ENCODE measurements at regions not wholly inside any gene's neighbourhood (a gene's known extent, or its start where the extent isn't known, plus 50 kb on each side); places are given as distances from the start of the nearest gene placed in this dataset.

- DNase-seq (ENCODE audit: low read depth, low spot score), result no peak
Measured at GRCh38 chr1:4518621-4519020, 135.8 kb upstream of the AJAP1 start.

GRCh38 chr1:4519954-4520353 lies 134.5 kb upstream of the AJAP1 start:
- DNase-seq (ENCODE audit: low read depth, low spot score), result no peak

GRCh38 chr1:4523551-4523950 lies 130.9 kb upstream of the AJAP1 start:
- no peak for DNase-seq (ENCODE audit: low read depth, low spot score)

GRCh38 chr1:4526747-4527146 lies 127.7 kb upstream of the AJAP1 start:
- DNase-seq (ENCODE audit: low read depth, low spot score), result no peak

GRCh38 chr1:4527819-4528218 lies 126.6 kb upstream of the AJAP1 start:
- DNase-seq (ENCODE audit: low read depth, low spot score), result no peak

- no peak for DNase-seq (ENCODE audit: low read depth, low spot score)
Measured at GRCh38 chr1:4528590-4528989, 125.8 kb upstream of the AJAP1 start.

GRCh38 chr1:4529446-4530165 lies 124.8 kb upstream of the AJAP1 start:
- no peak for DNase-seq (ENCODE audit: low read depth, low spot score)

GRCh38 chr1:4530166-4530785 lies 124.1 kb upstream of the AJAP1 start:
- DNase-seq (ENCODE audit: low read depth, low spot score), result no peak

GRCh38 chr1:4531842-4532241 lies 122.6 kb upstream of the AJAP1 start:
- no peak for DNase-seq (ENCODE audit: low read depth, low spot score)

- DNase-seq (ENCODE audit: low read depth, low spot score), result no peak
Measured at GRCh38 chr1:4532656-4533055, 121.8 kb upstream of the AJAP1 start.

GRCh38 chr1:4546911-4547310 lies 107.5 kb upstream of the AJAP1 start:
- DNase-seq (ENCODE audit: low read depth, low spot score), result no peak

GRCh38 chr1:4549930-4550329 lies 104.5 kb upstream of the AJAP1 start:
- no peak for DNase-seq (ENCODE audit: low read depth, low spot score)

- no peak for DNase-seq (ENCODE audit: low read depth, low spot score)
Measured at GRCh38 chr1:4550941-4551340, 103.5 kb upstream of the AJAP1 start.

GRCh38 chr1:4551706-4552105 lies 102.7 kb upstream of the AJAP1 start:
- no peak for DNase-seq (ENCODE audit: low read depth, low spot score)

GRCh38 chr1:4553761-4554160 lies 100.6 kb upstream of the AJAP1 start:
- no peak for DNase-seq (ENCODE audit: low read depth, low spot score)

- no peak for DNase-seq (ENCODE audit: low read depth, low spot score)
Measured at GRCh38 chr1:4554271-4554865, 100.0 kb upstream of the AJAP1 start.

- no peak for DNase-seq (ENCODE audit: low read depth, low spot score)
Measured at GRCh38 chr1:4557949-4558348, 96.5 kb upstream of the AJAP1 start.

- no peak for DNase-seq (ENCODE audit: low read depth, low spot score)
Measured at GRCh38 chr1:4561205-4561604, 93.2 kb upstream of the AJAP1 start.

- DNase-seq (ENCODE audit: low read depth, low spot score), result no peak
Measured at GRCh38 chr1:4562321-4562720, 92.1 kb upstream of the AJAP1 start.

- DNase-seq (ENCODE audit: low read depth, low spot score), result no peak
Measured at GRCh38 chr1:4563586-4563985, 90.8 kb upstream of the AJAP1 start.

- DNase-seq (ENCODE audit: low read depth, low spot score), result no peak
Measured at GRCh38 chr1:4564051-4564450, 90.4 kb upstream of the AJAP1 start.

GRCh38 chr1:4565166-4565565 lies 89.2 kb upstream of the AJAP1 start:
- DNase-seq (ENCODE audit: low read depth, low spot score), result no peak

GRCh38 chr1:4565801-4566449 lies 88.5 kb upstream of the AJAP1 start:
- no peak for DNase-seq (ENCODE audit: low read depth, low spot score)

Measured in activated naive CD8-positive, alpha-beta T cell treated with anti-CD3 and anti-CD28 coated beads, Interleukin-2, amount 50 U/mL, for 16 hours (primary cell).